Hepatocyte (in vitro differentiated cells): ENCODE measurements at regions not wholly inside any gene's neighbourhood (a gene's known extent, or its start where the extent isn't known, plus 50 kb on each side); places are given as distances from the start of the nearest gene placed in this dataset.

Experiments
- DNase-seq: peaks from one replicate; pipeline ENCODE4 v3.0.0-alpha.2; 2016; ENCODE audit warnings: low spot score
- H2AFZ ChIP-seq: fragments of 200-600 bp; sonication (generic); 2 replicates; pipeline ENCODE4 v1.6.0; 2016; ENCODE audit warnings: antibody characterized with exemption, mild to moderate bottlenecking
- H3K27ac ChIP-seq: fragments of 200-600 bp; sonication (generic); 2 replicates; pipeline ENCODE4 v1.5.1; 2016; ENCODE audit warnings: mild to moderate bottlenecking
- H3K27me3 ChIP-seq: fragments of 200-600 bp; sonication (generic); 2 replicates; pipeline ENCODE4 v1.6.1; 2016
- H3K36me3 ChIP-seq: fragments of 200-600 bp; sonication (generic); replicated peaks from 2 replicates; pipeline ENCODE4 v1.5.1; 2016; ENCODE audit warnings: low read depth; ENCODE audit not compliant: insufficient read depth
- H3K4me1 ChIP-seq: fragments of 200-600 bp; sonication (generic); 2 replicates; pipeline ENCODE4 v1.5.1; 2016; ENCODE audit warnings: mild to moderate bottlenecking, moderate library complexity; ENCODE audit not compliant: insufficient read depth
- H3K4me2 ChIP-seq: fragments of 200-600 bp; sonication (generic); 2 replicates; pipeline ENCODE4 v1.6.0; 2016
- H3K4me3 ChIP-seq: fragments of 200-600 bp; sonication (generic); 2 replicates; pipeline ENCODE4 v1.5.1; 2016; ENCODE audit warnings: mild to moderate bottlenecking
- H3K79me2 ChIP-seq: fragments of 200-600 bp; sonication (generic); 2 replicates; pipeline ENCODE4 v1.6.0; 2017; ENCODE audit warnings: mild to moderate bottlenecking
- H3K9me2 ChIP-seq: fragments of 200-600 bp; sonication (generic); replicated peaks from 2 replicates; pipeline ENCODE4 v1.6.0; 2017; ENCODE audit warnings: mild to moderate bottlenecking; ENCODE audit not compliant: insufficient read depth
- H3K9me3 ChIP-seq: fragments of 200-600 bp; sonication (generic); 2 replicates; pipeline ENCODE4 v1.5.1; 2016; ENCODE audit warnings: low read depth, mild to moderate bottlenecking
- H4K20me1 ChIP-seq: fragments of 200-600 bp; sonication (generic); 2 replicates; pipeline ENCODE4 v1.6.0; 2016; ENCODE audit warnings: mild to moderate bottlenecking; ENCODE audit not compliant: insufficient read depth, poor library complexity, severe bottlenecking
- CTCF ChIP-seq: fragments of 200-600 bp; sonication (generic); IDR thresholded peaks from 2 replicates; pipeline ENCODE4 v1.5.1; 2016; ENCODE audit warnings: antibody characterized with exemption, mild to moderate bottlenecking; ENCODE audit not compliant: poor library complexity
- EZH2 ChIP-seq: fragments of 200-600 bp; sonication (generic); IDR thresholded peaks from 2 replicates; pipeline ENCODE4 v1.6.1; 2016; ENCODE audit warnings: antibody characterized with exemption, mild to moderate bottlenecking, borderline replicate concordance
- EZH2phosphoT487 ChIP-seq: fragments of 200-600 bp; sonication (generic); IDR thresholded peaks from one replicate; pipeline ENCODE4 v1.6.1; 2018; ENCODE audit warnings: antibody characterized with exemption, mild to moderate bottlenecking, low read depth, moderate library complexity; ENCODE audit not compliant: unreplicated experiment, severe bottlenecking
- WGBS: methylation state at CpG from one replicate; pipeline ENCODE4 v1.1.6; 2016; ENCODE audit warnings: low lambda C conversion rate; ENCODE audit errors: missing lambda C conversion rate; 5-methylcytosine and 5-hydroxymethylcytosine counted together

- 88% methylated on average over 6 of the region's 6 CpGs for WGBS
- Histone ChIP-seq H3K27ac (no peak overlapping the region), H3K79me2 (no peaks in the 10 kb centered on the region), H3K4me2 (no peak overlapping the region), H3K27me3 (no peaks in the 10 kb centered on the region), H4K20me1 (no peaks in the 10 kb centered on the region), H3K9me3 (no peaks in the 10 kb centered on the region), H3K4me3 (no peak overlapping the region), H2AFZ (no peak overlapping the region), H3K4me1 (no peaks in the 10 kb centered on the region), H3K9me2 (no peaks in the 10 kb centered on the region), H3K36me3 (no peaks in the 10 kb centered on the region)
- no peak for DNase-seq
- TF ChIP-seq EZH2 (no peak), EZH2phosphoT487 (no peak), CTCF (no peak)
Observed at GRCh38 chr17:12269751-12270150, 249.1 kb downstream of the MAP2K4 start.

GRCh38 chr17:12277827-12278226 is 257.1 kb downstream of the MAP2K4 start:
- H4K20me1 ChIP-seq, result no peaks in the 10 kb centered on the region
- H3K9me2 ChIP-seq, result no peaks in the 10 kb centered on the region
- TF ChIP-seq EZH2 (no peak), CTCF (no peak), EZH2phosphoT487 (no peak)
- H3K9me3 ChIP-seq, result no peaks in the 10 kb centered on the region
- no peak for DNase-seq
- H3K4me3 ChIP-seq, result no peak overlapping the region
- no peak overlapping the region for H3K27ac ChIP-seq
- no peak overlapping the region for H3K4me2 ChIP-seq
- H3K27me3 ChIP-seq, result no peaks in the 10 kb centered on the region
- WGBS, result 73% methylated on average over 3 of the region's 3 CpGs
- H2AFZ ChIP-seq, result no peak overlapping the region
- no peaks in the 10 kb centered on the region for H3K36me3 ChIP-seq
- no peaks in the 10 kb centered on the region for H3K4me1 ChIP-seq
- no peaks in the 10 kb centered on the region for H3K79me2 ChIP-seq

- no peak for TF ChIP-seq EZH2
- TF ChIP-seq CTCF, result no peak
- no peak for TF ChIP-seq EZH2phosphoT487
Observed at GRCh38 chr17:12282056-12282455, 261.4 kb downstream of the MAP2K4 start.

GRCh38 chr17:12287953-12288352 is 267.3 kb downstream of the MAP2K4 start:
- peak; percentile 15 for DNase-seq
- Histone ChIP-seq H3K9me3 (no peaks in the 10 kb centered on the region), H4K20me1 (no peaks in the 10 kb centered on the region), H3K79me2 (no peaks in the 10 kb centered on the region), H3K4me2 (no peak overlapping the region), H3K36me3 (no peaks in the 10 kb centered on the region), H2AFZ (no peak overlapping the region), H3K27me3 (no peaks in the 10 kb centered on the region), H3K4me3 (no peak overlapping the region), H3K27ac (peak overlapping the region; percentile 51), H3K9me2 (no peaks in the 10 kb centered on the region), H3K4me1 (peaks cover 5% of the 10 kb centered on the region)
- TF ChIP-seq EZH2phosphoT487 (no peak), CTCF (no peak), EZH2 (no peak)
- 21% methylated on average over 2 of the region's 2 CpGs for WGBS

More at GRCh38 chr17:12282056-12282455, 261.4 kb downstream of the MAP2K4 start:
- Histone ChIP-seq H3K9me2 (no peaks in the 10 kb centered on the region), H3K79me2 (no peaks in the 10 kb centered on the region), H3K9me3 (no peaks in the 10 kb centered on the region), H3K4me3 (no peak overlapping the region), H3K36me3 (no peaks in the 10 kb centered on the region), H2AFZ (no peak overlapping the region), H3K4me2 (no peak overlapping the region), H3K27me3 (no peaks in the 10 kb centered on the region), H3K4me1 (no peaks in the 10 kb centered on the region), H4K20me1 (no peaks in the 10 kb centered on the region), H3K27ac (no peak overlapping the region)
- 82% methylated on average over 1 of the region's 1 CpG for WGBS
- no peak for DNase-seq
